GM12892 (cell line): ENCODE measurements at regions not wholly inside any gene's neighbourhood (a gene's known extent, or its start where the extent isn't known, plus 50 kb on each side); places are given as distances from the start of the nearest gene placed in this dataset.

Experiments used
- DNase-seq: peaks from one replicate; pipeline ENCODE4 v3.0.0; 2011; ENCODE audit not compliant: insufficient read length
- FAIRE-seq: peaks from 2 replicates; lab custom pipeline; 2011; peaks lifted over from hg19 to GRCh38; lab: Jason Lieb, UNC
- POLR2A ChIP-seq: IDR thresholded peaks from 2 replicates; pipeline ENCODE4 v1.6.1; 2011; ENCODE audit warnings: low read depth, low read length, control low read depth
- POLR2AphosphoS5 ChIP-seq: IDR thresholded peaks from 2 replicates; pipeline ENCODE4 v1.6.1; 2011; ENCODE audit warnings: low read depth, low read length, control low read depth
- TAF1 ChIP-seq: IDR thresholded peaks from 2 replicates; pipeline ENCODE4 v1.6.1; 2011; ENCODE audit warnings: low read depth, mild to moderate bottlenecking, control low read depth, low read length, borderline replicate concordance

- no peak for FAIRE-seq
- TF ChIP-seq POLR2AphosphoS5 (no peak), TAF1 (no peak), POLR2A (no peak)
These were observed 637.5 kb downstream of the MBD2 start for GRCh38 chr18:53586923-53587322.

More at GRCh38 chr18:53586923-53587322, 637.5 kb downstream of the MBD2 start:
- DNase-seq: no peak
